GM23338 (cell line): ENCODE measurements at regions not wholly inside any gene's neighbourhood (a gene's known extent, or its start where the extent isn't known, plus 50 kb on each side); places are given as distances from the start of the nearest gene placed in this dataset.

Experiments
- ATAC-seq: fragments of 200-7000 bp; cut with Tn5 transposase; 3 replicates; pipeline ENCODE4 v1.9.1; 2020
- DNase-seq: peaks from one replicate; pipeline ENCODE4 v3.0.0-alpha.2; 2015; ENCODE audit warnings: low spot score
- H2AFZ ChIP-seq: fragments of 200-600 bp; sonication (generic); 2 replicates; pipeline ENCODE4 v1.8.0; 2016; ENCODE audit warnings: antibody characterized with exemption, mild to moderate bottlenecking, moderate library complexity
- H3F3A ChIP-seq: fragments of 200-600 bp; sonication (generic); replicated peaks from 2 replicates; pipeline ENCODE4 v1.8.0; 2017; ENCODE audit warnings: antibody characterized with exemption, mixed run types, low read depth
- H3K27ac ChIP-seq: fragments of 200-600 bp; sonication (generic); 2 replicates; pipeline ENCODE4 v1.6.1; 2016; ENCODE audit warnings: low read depth
- H3K27me3 ChIP-seq: fragments of 200-600 bp; sonication (generic); 2 replicates; pipeline ENCODE4 v1.8.0; 2016; ENCODE audit warnings: mild to moderate bottlenecking, mixed run types, moderate library complexity; ENCODE audit not compliant: insufficient read depth
- H3K36me3 ChIP-seq: fragments of 200-600 bp; sonication (generic); 2 replicates; pipeline ENCODE4 v1.8.0; 2016; ENCODE audit warnings: mild to moderate bottlenecking; ENCODE audit not compliant: insufficient read depth
- H3K4me1 ChIP-seq: fragments of 200-600 bp; sonication (generic); 2 replicates; pipeline ENCODE4 v1.8.0; 2016; ENCODE audit warnings: mild to moderate bottlenecking, moderate library complexity; ENCODE audit not compliant: insufficient read depth
- H3K4me2 ChIP-seq: fragments of 200-600 bp; sonication (generic); 2 replicates; pipeline ENCODE4 v1.7.1; 2017; ENCODE audit warnings: mixed run types
- H3K4me3 ChIP-seq: fragments of 200-600 bp; sonication (generic); 2 replicates; pipeline ENCODE4 v1.6.1; 2016; ENCODE audit warnings: mixed run types
- H3K79me2 ChIP-seq: fragments of 200-600 bp; sonication (generic); replicated peaks from 2 replicates; pipeline ENCODE4 v1.8.0; 2017; ENCODE audit warnings: mild to moderate bottlenecking; ENCODE audit not compliant: insufficient read depth
- H3K9me2 ChIP-seq: fragments of 200-600 bp; sonication (generic); 2 replicates; pipeline ENCODE4 v1.8.0; 2017; ENCODE audit not compliant: insufficient read depth
- H4K20me1 ChIP-seq: fragments of 200-600 bp; sonication (generic); replicated peaks from 2 replicates; pipeline ENCODE4 v1.8.0; 2017; ENCODE audit warnings: mild to moderate bottlenecking; ENCODE audit not compliant: insufficient read depth
- H3K27ac Mint-ChIP-seq: 2 replicates; pipeline ENCODE4 v1.8.0; 2020; ENCODE audit warnings: inconsistent platforms, mild to moderate bottlenecking, moderate library complexity, mixed read lengths
- H3K27me3 Mint-ChIP-seq: 3 replicates; pipeline ENCODE4 v1.8.0; 2022; ENCODE audit warnings: low read depth, mild to moderate bottlenecking, moderate library complexity, mixed read lengths, inconsistent platforms; ENCODE audit not compliant: insufficient read depth, poor library complexity
- H3K36me3 Mint-ChIP-seq: 3 replicates; pipeline ENCODE4 v1.8.0; 2021; ENCODE audit warnings: low read depth, mild to moderate bottlenecking, inconsistent platforms, moderate library complexity, mixed read lengths
- H3K4me1 Mint-ChIP-seq: 3 replicates; pipeline ENCODE4 v1.8.0; 2020; ENCODE audit warnings: mild to moderate bottlenecking, inconsistent platforms, mixed read lengths
- H3K4me3 Mint-ChIP-seq: 3 replicates; pipeline ENCODE4 v1.8.0; 2021; ENCODE audit warnings: moderate library complexity, mild to moderate bottlenecking, inconsistent platforms, mixed read lengths
- H3K9me3 Mint-ChIP-seq: 3 replicates; pipeline ENCODE4 v1.8.0; 2020; ENCODE audit warnings: moderate library complexity, mild to moderate bottlenecking, inconsistent platforms, mixed read lengths
- CTCF ChIP-seq, 2 experiments: fragments of 200-600 bp in 1 of 2; sonication (generic) in 1 of 2; conservative IDR thresholded peaks; 2 replicates each; pipeline versions ENCODE4 v1.5.1 to v1.6.1; 2016 to 2017; ENCODE audit warnings: antibody characterized with exemption in 2 of 2, low read depth in 2 of 2, mild to moderate bottlenecking in 2 of 2, moderate library complexity in 1 of 2
- EZH2 ChIP-seq: fragments of 200-600 bp; sonication (generic); IDR thresholded peaks from one replicate; pipeline ENCODE4 v1.8.0; 2017; ENCODE audit warnings: antibody characterized with exemption, mild to moderate bottlenecking, low read depth; ENCODE audit not compliant: unreplicated experiment
- EZH2phosphoT487 ChIP-seq: fragments of 200-600 bp; sonication (generic); IDR thresholded peaks from one replicate; pipeline ENCODE4 v1.8.1; 2018; ENCODE audit warnings: antibody characterized with exemption; ENCODE audit not compliant: unreplicated experiment
- JUNB ChIP-seq: IDR thresholded peaks from one replicate; pipeline ENCODE4 v1.6.1; 2016; ENCODE audit warnings: antibody characterized with exemption; ENCODE audit not compliant: unreplicated experiment
- NANOG ChIP-seq: IDR thresholded peaks from 2 replicates; pipeline ENCODE4 v1.6.1; 2016; ENCODE audit warnings: antibody characterized with exemption, borderline replicate concordance
- REST ChIP-seq: IDR thresholded peaks from one replicate; pipeline ENCODE4 v1.6.1; 2018; ENCODE audit warnings: antibody characterized with exemption; ENCODE audit not compliant: unreplicated experiment
- ZNF114 ChIP-seq: fragments of 250-450 bp; sonication (Bioruptor Pico); IDR thresholded peaks from 2 replicates; pipeline ENCODE4 v1.5.0; 2020; ENCODE audit warnings: mild to moderate bottlenecking, moderate library complexity
- ZNF331 ChIP-seq: fragments of 250-450 bp; sonication (Bioruptor Pico); IDR thresholded peaks from 2 replicates; pipeline ENCODE4 v1.5.0; 2020; ENCODE audit warnings: low read depth, mild to moderate bottlenecking, moderate library complexity

GRCh38 chr3:164498917-164499316 lies 579.4 kb downstream of the SI start (continued):
- TF ChIP-seq REST (no peak), EZH2phosphoT487 (no peak), EZH2 (no peak), NANOG (no peak), CTCF (conservative IDR thresholded peaks at IDR 0.05; ENCODE audit: low read depth in 2 of 2) (no peak), JUNB (no peak), ZNF114 (no peak)

- TF ChIP-seq ZNF114 = no peak
- no peaks in the 10 kb centered on the region for H3K79me2 ChIP-seq
- H3F3A ChIP-seq = no peaks in the 10 kb centered on the region
- no peak overlapping the region for H3K27ac ChIP-seq
- H3K4me3 Mint-ChIP-seq = no peak overlapping the region
- no peaks in the 10 kb centered on the region for H3K36me3 ChIP-seq
- H3K27ac Mint-ChIP-seq = no peak overlapping the region
- H3K4me2 ChIP-seq = no peak overlapping the region
- H3K36me3 Mint-ChIP-seq = no peaks in the 10 kb centered on the region
- DNase-seq (no peak), ATAC-seq (no peak)
- no peaks in the 10 kb centered on the region for H3K4me1 Mint-ChIP-seq
- H3K4me1 ChIP-seq = no peaks in the 10 kb centered on the region
- H3K27me3 Mint-ChIP-seq = no peaks in the 10 kb centered on the region
- H3K9me3 Mint-ChIP-seq = no peaks in the 10 kb centered on the region
- H3K27me3 ChIP-seq = no peaks in the 10 kb centered on the region
- no peaks in the 10 kb centered on the region for H4K20me1 ChIP-seq
- H3K9me2 ChIP-seq = 0 out of 2 replicates have a peak, but pooled peaks cover 6% of the 10 kb centered on the region
- no peak overlapping the region for H2AFZ ChIP-seq
- H3K4me3 ChIP-seq = no peak overlapping the region
Observed at GRCh38 chr3:164488893-164489292, 589.4 kb downstream of the SI start.

- DNase-seq (no peak), ATAC-seq (no peak)
- no peaks in the 10 kb centered on the region for H3K27me3 Mint-ChIP-seq
- TF ChIP-seq REST (no peak), ZNF331 (CRISPR knock-in tag) (no peak), JUNB (no peak), CTCF (conservative IDR thresholded peaks at IDR 0.05; ENCODE audit: low read depth in 2 of 2) (no peak), NANOG (no peak)
Observed at GRCh38 chr3:164486150-164486549, 592.1 kb downstream of the SI start.

More at GRCh38 chr3:164486150-164486549, 592.1 kb downstream of the SI start:
- H3K27me3 ChIP-seq = no peaks in the 10 kb centered on the region
- H3K4me3 Mint-ChIP-seq = no peak overlapping the region
- no peak overlapping the region for H3K27ac ChIP-seq
- H3K4me2 ChIP-seq = no peak overlapping the region
- no peaks in the 10 kb centered on the region for H3K4me1 ChIP-seq
- H3K9me2 ChIP-seq = 0 out of 2 replicates have a peak, but pooled peaks cover 6% of the 10 kb centered on the region
- no peak overlapping the region for H2AFZ ChIP-seq
- no peaks in the 10 kb centered on the region for H3K9me3 Mint-ChIP-seq
- H3K27ac Mint-ChIP-seq = no peak overlapping the region
- no peaks in the 10 kb centered on the region for H3K36me3 ChIP-seq
- H3K79me2 ChIP-seq = no peaks in the 10 kb centered on the region
- H4K20me1 ChIP-seq = no peaks in the 10 kb centered on the region
- H3K36me3 Mint-ChIP-seq = no peaks in the 10 kb centered on the region
- no peaks in the 10 kb centered on the region for H3K4me1 Mint-ChIP-seq
- no peak overlapping the region for H3K4me3 ChIP-seq
- H3F3A ChIP-seq = no peaks in the 10 kb centered on the region
